ENCODE measurements at regions not wholly inside any gene's neighbourhood (a gene's known extent, or its start where the extent isn't known, plus 50 kb on each side); places are given as distances from the start of the nearest gene placed in this dataset.

DNA sequence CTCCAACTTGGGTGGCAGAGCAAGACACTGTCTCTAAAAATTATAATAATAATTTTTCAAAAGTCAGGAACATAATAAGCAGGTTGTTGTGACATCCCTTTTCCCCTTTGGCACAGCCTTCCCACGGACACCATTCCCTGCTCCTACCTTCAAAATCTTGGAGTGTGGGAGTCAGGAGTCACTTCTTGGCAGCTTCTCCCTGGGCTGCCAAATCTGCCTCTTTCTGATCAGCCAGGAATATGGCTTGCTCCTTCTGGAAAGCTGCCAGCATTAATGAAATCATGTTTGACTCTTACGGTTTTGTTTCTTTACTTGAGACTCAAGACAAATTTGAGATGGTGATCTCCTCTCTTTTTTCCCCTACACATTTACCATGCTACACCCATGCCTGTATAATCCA is 391.4 kb upstream of the SYT1 start:
- Histone ChIP-seq H3K27ac (no peak overlapping the region), H3K4me3 (no peak overlapping the region)
- DNase-seq (ENCODE audit: low spot score), result no peak
- TF ChIP-seq, protein P1, sequence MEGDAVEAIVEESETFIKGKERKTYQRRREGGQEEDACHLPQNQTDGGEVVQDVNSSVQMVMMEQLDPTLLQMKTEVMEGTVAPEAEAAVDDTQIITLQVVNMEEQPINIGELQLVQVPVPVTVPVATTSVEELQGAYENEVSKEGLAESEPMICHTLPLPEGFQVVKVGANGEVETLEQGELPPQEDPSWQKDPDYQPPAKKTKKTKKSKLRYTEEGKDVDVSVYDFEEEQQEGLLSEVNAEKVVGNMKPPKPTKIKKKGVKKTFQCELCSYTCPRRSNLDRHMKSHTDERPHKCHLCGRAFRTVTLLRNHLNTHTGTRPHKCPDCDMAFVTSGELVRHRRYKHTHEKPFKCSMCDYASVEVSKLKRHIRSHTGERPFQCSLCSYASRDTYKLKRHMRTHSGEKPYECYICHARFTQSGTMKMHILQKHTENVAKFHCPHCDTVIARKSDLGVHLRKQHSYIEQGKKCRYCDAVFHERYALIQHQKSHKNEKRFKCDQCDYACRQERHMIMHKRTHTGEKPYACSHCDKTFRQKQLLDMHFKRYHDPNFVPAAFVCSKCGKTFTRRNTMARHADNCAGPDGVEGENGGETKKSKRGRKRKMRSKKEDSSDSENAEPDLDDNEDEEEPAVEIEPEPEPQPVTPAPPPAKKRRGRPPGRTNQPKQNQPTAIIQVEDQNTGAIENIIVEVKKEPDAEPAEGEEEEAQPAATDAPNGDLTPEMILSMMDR (IDR thresholded peaks at IDR 0.05), result no peak

- no peak for DNase-seq (ENCODE audit: low spot score)
- TF ChIP-seq, protein P1 (IDR thresholded peaks at IDR 0.05), result no peak
- Histone ChIP-seq H3K4me3 (no peak overlapping the region), H3K27ac (no peak overlapping the region)
Observed at GRCh38 chr12:78473561-78473960, 391.0 kb upstream of the SYT1 start.

DNA sequence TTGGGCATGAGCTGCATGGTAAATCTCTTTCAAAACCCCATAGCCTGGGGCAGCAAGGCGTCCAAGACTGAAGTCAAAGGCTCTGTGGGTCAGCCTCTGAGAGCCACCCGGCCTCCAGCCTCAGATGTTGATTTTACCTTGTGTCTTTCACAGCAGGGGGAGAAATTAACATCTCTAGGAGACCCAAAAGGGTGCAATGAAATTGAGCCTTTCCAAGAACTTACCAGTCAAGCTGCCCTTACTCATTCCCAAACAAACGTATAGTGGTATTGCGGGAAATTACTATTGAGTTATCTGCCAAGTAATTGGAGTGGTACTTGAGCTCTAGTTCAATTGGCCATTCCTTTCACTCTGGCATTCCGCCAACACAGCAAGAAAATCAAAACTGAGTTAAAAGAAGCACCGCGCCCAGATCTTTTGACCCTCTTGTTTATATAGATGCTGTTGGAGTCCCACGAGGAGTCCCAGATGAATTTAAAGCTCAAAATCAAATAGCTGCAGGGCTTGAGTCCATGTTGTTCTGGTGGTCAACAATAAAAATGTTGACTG is 380.7 kb upstream of the SYT1 start:
- Histone ChIP-seq H3K27ac (no peak overlapping the region), H3K4me3 (no peak overlapping the region)
- TF ChIP-seq, protein P1 (IDR thresholded peaks at IDR 0.05), result no peak
- no peak for DNase-seq (ENCODE audit: low spot score)

DNA sequence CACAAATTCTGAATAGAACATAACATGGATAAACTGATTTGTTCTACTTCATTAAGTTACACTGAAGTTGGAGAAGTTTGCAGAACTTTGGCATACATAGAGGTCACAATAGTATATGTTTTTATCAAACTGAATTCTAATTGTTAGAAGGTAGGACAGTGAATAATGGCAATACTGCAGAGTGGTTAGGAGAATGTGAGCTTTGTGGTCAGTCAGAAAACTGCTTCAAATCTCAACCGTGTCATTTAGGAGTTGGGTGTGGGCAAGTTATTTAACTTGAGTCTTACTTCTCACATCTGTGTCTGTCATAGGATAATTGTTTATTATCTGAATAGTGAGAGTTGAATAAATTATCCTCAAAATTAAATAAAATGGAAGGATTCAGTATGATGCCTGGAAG is 374.6 kb upstream of the SYT1 start:
- TF ChIP-seq, protein P1 (IDR thresholded peaks at IDR 0.05), result no peak
- Histone ChIP-seq H3K4me3 (no peak overlapping the region), H3K27ac (no peak overlapping the region)
- DNase-seq (ENCODE audit: low spot score), result no peak

DNA sequence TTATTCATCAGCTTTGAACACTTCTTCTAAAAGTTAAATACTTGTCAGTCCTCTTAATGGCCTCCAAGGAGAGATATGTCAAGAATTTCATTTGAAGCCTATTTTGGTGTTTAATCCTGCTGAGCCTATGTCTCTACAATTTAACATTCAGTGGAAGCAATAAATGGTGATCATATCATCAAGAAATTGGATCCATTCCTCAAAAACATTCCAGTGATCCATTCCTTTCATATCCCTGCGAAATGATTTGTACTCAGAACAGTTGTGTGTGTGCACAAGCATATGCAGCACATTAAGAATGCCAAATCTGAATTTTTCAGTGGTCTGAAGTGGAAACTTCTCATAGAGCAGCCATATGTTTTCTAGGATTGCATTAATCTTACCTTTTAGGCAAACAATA is 373.7 kb upstream of the SYT1 start:
- no peak for DNase-seq (ENCODE audit: low spot score)
- no peak overlapping the region for H3K27ac ChIP-seq

DNA sequence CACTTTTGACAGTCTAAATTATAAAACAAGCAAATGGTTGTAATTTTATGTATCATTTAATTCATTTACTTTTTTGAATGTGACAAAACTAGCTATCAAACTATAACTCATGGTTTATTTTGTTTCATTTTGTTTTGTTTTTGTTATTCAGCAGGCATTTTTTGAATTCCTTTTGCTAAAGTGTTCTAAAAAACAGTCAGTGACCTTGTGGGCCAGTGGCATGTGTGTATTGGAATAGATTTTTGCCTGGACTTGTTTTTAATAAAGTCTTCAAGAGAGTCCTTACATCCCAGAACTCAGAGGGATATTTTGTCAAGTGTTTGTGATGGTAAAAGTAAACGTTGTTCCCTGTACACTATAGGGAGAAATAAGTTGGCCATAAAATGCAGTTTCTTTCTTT is 369.7 kb upstream of the SYT1 start:
- no peak overlapping the region for H3K27ac ChIP-seq
- no peak overlapping the region for H3K4me3 ChIP-seq
- no peak for DNase-seq (ENCODE audit: low spot score)
- TF ChIP-seq, protein P1 (IDR thresholded peaks at IDR 0.05), result no peak

More for the DNA sequence above, 373.7 kb upstream of the SYT1 start:
- no peak overlapping the region for H3K4me3 ChIP-seq
- TF ChIP-seq, protein P1 (IDR thresholded peaks at IDR 0.05), result no peak

DNA sequence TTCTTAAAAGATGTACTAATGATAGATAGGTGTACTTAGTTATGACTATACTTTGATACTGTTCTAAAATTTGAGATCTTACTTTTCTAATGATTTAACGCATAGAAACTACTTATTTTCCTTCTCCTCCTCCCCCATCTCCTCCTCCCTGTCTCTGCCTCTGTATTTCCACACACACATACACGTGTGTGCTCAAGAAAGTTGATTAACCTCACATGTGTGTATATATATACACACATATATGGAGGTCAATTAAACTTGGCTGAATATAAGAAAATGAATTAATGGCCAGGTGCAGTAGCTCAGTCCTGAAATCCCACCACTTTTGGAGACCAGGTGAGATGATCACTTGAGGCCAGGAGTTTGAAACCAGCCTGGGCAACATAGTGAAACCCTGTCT is 362.7 kb upstream of the SYT1 start:
- DNase-seq (ENCODE audit: low spot score), result no peak

More for the DNA sequence above, 362.7 kb upstream of the SYT1 start:
- Histone ChIP-seq H3K4me3 (no peak overlapping the region), H3K27ac (no peak overlapping the region)
- TF ChIP-seq, protein P1 (IDR thresholded peaks at IDR 0.05), result no peak
